HG03571 (cell line): ENCODE measurements at regions not wholly inside any gene's neighbourhood (a gene's known extent, or its start where the extent isn't known, plus 50 kb on each side); places are given as distances from the start of the nearest gene placed in this dataset.
"Not testable (repeated sequence)": the region's sequence is repeated elsewhere in the genome, so short reads cannot be mapped to it uniquely, and the experiment has no call there.

ENCODE experiments used
- ATAC-seq: cut with Tn5 transposase; IDR thresholded peaks from one replicate; pipeline ENCODE4 v1.9.1; 2021; ENCODE audit not compliant: unreplicated experiment

GRCh38 chr3:5732081-5732480 is 544.6 kb downstream of the EDEM1 start:
- ATAC-seq: no peak

- ATAC-seq: no peak
Observed at GRCh38 chr3:5733995-5734394, 546.5 kb downstream of the EDEM1 start.

- no peak for ATAC-seq
Observed at GRCh38 chr3:5735896-5736295, 548.4 kb downstream of the EDEM1 start.

GRCh38 chr3:5739299-5739935 is 551.9 kb downstream of the EDEM1 start:
- no peak for ATAC-seq

- no peak for ATAC-seq
Observed at GRCh38 chr3:5739949-5740348, 552.4 kb downstream of the EDEM1 start.

GRCh38 chr3:5741017-5741416 is 553.5 kb downstream of the EDEM1 start:
- no peak for ATAC-seq

GRCh38 chr3:5750091-5750490 is 562.6 kb downstream of the EDEM1 start:
- no peak for ATAC-seq

GRCh38 chr3:5750874-5751640 is 563.5 kb downstream of the EDEM1 start:
- no peak for ATAC-seq

- ATAC-seq: no peak
Observed at GRCh38 chr3:5754602-5755001, 567.1 kb downstream of the EDEM1 start.

GRCh38 chr3:5756443-5756842 is 568.9 kb downstream of the EDEM1 start:
- ATAC-seq: no peak

- ATAC-seq: no peak
Observed at GRCh38 chr3:5757213-5757804, 569.8 kb downstream of the EDEM1 start.

GRCh38 chr3:5758699-5759098 is 571.2 kb downstream of the EDEM1 start:
- ATAC-seq: no peak

GRCh38 chr3:5762506-5762905 is 575.0 kb downstream of the EDEM1 start:
- ATAC-seq: no peak

GRCh38 chr3:5766848-5767247 is 579.3 kb downstream of the EDEM1 start:
- no peak for ATAC-seq

- ATAC-seq: no peak
Observed at GRCh38 chr3:5767304-5767703, 579.8 kb downstream of the EDEM1 start.

- ATAC-seq: no peak
Observed at GRCh38 chr3:5768281-5768945, 580.9 kb downstream of the EDEM1 start.

- ATAC-seq: no peak
Observed at GRCh38 chr3:5769825-5770224, 582.3 kb downstream of the EDEM1 start.

- ATAC-seq: no peak
Observed at GRCh38 chr3:5774337-5774736, 586.8 kb downstream of the EDEM1 start.

- not testable (repeated sequence) for ATAC-seq
Observed at GRCh38 chr3:5775100-5775499, 587.6 kb downstream of the EDEM1 start.

GRCh38 chr3:5784690-5785089 is 597.2 kb downstream of the EDEM1 start:
- no peak for ATAC-seq

GRCh38 chr3:5787861-5788488 is 600.5 kb downstream of the EDEM1 start:
- ATAC-seq: no peak
